ENCODE measurements at regions not wholly inside any gene's neighbourhood (a gene's known extent, or its start where the extent isn't known, plus 50 kb on each side); places are given as distances from the start of the nearest gene placed in this dataset.

GRCh38 chr7:109844362-109844761 is 1246.6 kb upstream of the LRRN3 start:
- no peak for TF ChIP-seq YY1 (tag by site-specific recombination; IDR thresholded peaks at IDR 0.05)
- TF ChIP-seq ZNF174 (tag by site-specific recombination; IDR thresholded peaks at IDR 0.05): no peak
- no peak for TF ChIP-seq ZNF302 (tag by site-specific recombination; IDR thresholded peaks at IDR 0.05; ENCODE audit: low read depth)
- no peak for TF ChIP-seq CTCF (tag by site-specific recombination; IDR thresholded peaks at IDR 0.05)
- TF ChIP-seq ZBTB8A (tag by site-specific recombination; IDR thresholded peaks at IDR 0.05): no peak
- TF ChIP-seq ZNF266 (tag by site-specific recombination; IDR thresholded peaks at IDR 0.05; ENCODE audit: low read depth): no peak
